Transverse colon (tissue), 4 donors: ENCODE measurements at regions not wholly inside any gene's neighbourhood (a gene's known extent, or its start where the extent isn't known, plus 50 kb on each side); places are given as distances from the start of the nearest gene placed in this dataset.

Source experiments
- EP300 ChIP-seq: sonication (generic); formaldehyde crosslinking; IDR thresholded peaks from one replicate; pipeline ENCODE4 v1.6.1; 2017; ENCODE audit warnings: antibody characterized with exemption, low read depth
- POLR2AphosphoS5 ChIP-seq, 3 donors: sonication (generic); formaldehyde crosslinking; IDR thresholded peaks; one replicate each; pipeline ENCODE4 v1.6.1; 2016; ENCODE audit warnings: antibody characterized with exemption in 3 of 3
- TF ChIP-seq, protein P1 (sequence below), 5 experiments: fragments of 200-600 bp in 3 of 5; fragments of 450-650 bp in 2 of 5; sonication (generic) in 3 of 5; IDR thresholded peaks; 1 replicate in 2 of 5; 2 replicates in 3 of 5; pipeline ENCODE4 v1.5.1; 2016 to 2017; ENCODE audit warnings: antibody characterized with exemption in 5 of 5, inconsistent platforms in 3 of 5, mild to moderate bottlenecking in 2 of 5, moderate library complexity in 1 of 5

DNA sequence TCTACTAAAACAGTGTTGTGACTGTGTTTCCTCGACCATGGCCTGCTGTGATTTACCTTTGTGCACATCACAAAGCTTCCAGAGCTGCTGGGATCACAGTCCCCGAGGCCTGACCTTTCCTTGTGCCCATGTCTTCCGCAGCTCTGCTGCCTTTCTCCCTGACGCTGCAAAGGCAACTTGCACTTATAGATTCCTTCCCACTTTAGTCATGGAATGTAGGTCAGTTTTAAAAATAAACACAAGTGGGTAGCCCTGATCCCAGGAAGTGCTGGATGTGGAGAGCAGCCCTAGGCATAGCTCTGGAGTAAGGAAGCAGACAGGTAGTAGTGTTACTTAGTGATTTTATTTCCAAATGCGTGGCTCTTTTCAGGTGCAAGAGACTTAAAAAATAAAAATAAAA lies 825.7 kb downstream of the AACS start:
- TF ChIP-seq, protein P1, sequence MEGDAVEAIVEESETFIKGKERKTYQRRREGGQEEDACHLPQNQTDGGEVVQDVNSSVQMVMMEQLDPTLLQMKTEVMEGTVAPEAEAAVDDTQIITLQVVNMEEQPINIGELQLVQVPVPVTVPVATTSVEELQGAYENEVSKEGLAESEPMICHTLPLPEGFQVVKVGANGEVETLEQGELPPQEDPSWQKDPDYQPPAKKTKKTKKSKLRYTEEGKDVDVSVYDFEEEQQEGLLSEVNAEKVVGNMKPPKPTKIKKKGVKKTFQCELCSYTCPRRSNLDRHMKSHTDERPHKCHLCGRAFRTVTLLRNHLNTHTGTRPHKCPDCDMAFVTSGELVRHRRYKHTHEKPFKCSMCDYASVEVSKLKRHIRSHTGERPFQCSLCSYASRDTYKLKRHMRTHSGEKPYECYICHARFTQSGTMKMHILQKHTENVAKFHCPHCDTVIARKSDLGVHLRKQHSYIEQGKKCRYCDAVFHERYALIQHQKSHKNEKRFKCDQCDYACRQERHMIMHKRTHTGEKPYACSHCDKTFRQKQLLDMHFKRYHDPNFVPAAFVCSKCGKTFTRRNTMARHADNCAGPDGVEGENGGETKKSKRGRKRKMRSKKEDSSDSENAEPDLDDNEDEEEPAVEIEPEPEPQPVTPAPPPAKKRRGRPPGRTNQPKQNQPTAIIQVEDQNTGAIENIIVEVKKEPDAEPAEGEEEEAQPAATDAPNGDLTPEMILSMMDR (IDR thresholded peaks at IDR 0.05), result no peak
- TF ChIP-seq EP300, result no peak
- no peak for TF ChIP-seq POLR2AphosphoS5 (IDR thresholded peaks at IDR 0.05)
